ENCODE measurements at regions not wholly inside any gene's neighbourhood (a gene's known extent, or its start where the extent isn't known, plus 50 kb on each side); places are given as distances from the start of the nearest gene placed in this dataset.

DNA sequence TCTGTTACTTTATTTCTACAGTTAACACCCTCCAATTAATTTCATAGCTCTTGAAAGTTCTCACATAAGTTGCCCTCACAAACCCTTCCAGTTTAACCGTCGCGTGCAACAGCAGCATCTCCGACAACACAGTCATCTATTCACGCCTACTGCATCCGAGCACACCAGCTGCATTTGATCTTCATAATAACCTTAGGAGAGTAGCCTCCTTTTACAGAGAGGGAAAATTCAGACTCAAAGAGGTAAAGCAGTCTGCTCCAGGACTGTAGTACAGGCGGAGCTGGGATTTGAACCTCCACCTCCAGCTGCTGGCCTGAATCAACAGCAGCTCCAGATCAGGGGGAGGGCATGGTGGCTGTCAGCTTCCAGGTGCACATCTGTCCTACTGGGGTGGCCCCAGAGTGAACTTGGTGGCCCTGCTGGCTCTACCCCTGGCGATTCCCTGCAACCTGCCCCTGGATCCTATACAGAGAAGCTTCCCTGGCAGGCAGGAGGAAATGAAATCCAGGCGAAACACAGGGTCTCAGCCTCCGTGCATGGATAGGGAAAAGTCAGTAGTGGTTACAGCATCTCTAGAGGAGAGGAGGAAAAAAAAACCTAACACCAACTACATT is 71.6 kb upstream of the UNC5A start:
- Histone ChIP-seq H4K20me1 (ENCODE audit: insufficient read depth, poor library complexity, severe bottlenecking) (no peaks in the 10 kb centered on the region), H3K79me2 (no peaks in the 10 kb centered on the region), H3K4me3 (no peak overlapping the region), H3K27ac (no peak overlapping the region), H3K9me2 (replicated peaks; ENCODE audit: insufficient read depth) (no peaks in the 10 kb centered on the region), H3K4me2 (no peak overlapping the region), H3K36me3 (replicated peaks; ENCODE audit: insufficient read depth, low read depth) (no peaks in the 10 kb centered on the region), H3K9me3 (ENCODE audit: low read depth) (no peaks in the 10 kb centered on the region), H2AFZ (no peak overlapping the region), H3K4me1 (ENCODE audit: insufficient read depth) (peaks cover 10% of the 10 kb centered on the region), H3K27me3 (peaks cover 43% of the 10 kb centered on the region)
- TF ChIP-seq CTCF (IDR thresholded peaks at IDR 0.05; ENCODE audit: poor library complexity) (no peak), EZH2phosphoT487 (IDR thresholded peaks at IDR 0.05; ENCODE audit: low read depth, severe bottlenecking, unreplicated experiment) (no peak), EZH2 (IDR thresholded peaks at IDR 0.05; ENCODE audit: borderline replicate concordance) (no peak)
- 86% methylated on average over 10 of the region's 10 CpGs for WGBS (ENCODE audit: low lambda C conversion rate, missing lambda C conversion rate)
- DNase-seq (ENCODE audit: low spot score), result no peak

DNA sequence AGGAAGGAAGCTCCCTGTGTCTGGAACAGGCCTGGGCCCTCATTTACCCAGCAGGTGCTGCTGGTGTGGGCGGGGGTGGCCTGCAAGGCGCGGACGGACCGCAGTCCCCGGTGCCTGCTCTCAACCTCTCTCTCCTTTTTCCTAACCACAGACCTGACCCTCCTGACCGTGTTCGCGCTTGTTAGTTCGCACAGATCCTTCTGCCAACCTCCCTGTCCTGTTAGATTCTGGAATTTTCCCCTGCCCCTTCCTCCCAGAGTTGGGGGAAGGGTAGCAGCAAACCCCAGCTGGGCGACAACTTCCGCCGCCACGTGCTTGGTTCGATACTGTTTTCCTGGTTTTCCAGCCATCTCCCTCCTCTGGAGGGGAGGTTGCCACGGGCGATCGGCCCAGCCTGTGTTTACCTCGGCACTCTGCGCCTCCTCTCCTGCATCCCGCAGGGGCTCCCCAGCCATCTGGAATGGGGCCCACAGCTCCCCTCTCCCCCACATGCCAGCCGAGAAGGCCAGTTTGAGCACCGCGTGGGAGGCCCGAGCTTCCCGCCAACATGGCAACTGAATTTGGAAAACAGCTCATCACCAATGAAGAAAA is 70.8 kb upstream of the UNC5A start:
- H2AFZ ChIP-seq, result no peak overlapping the region
- no peaks in the 10 kb centered on the region for H3K9me2 ChIP-seq (replicated peaks; ENCODE audit: insufficient read depth)
- no peaks in the 10 kb centered on the region for H3K79me2 ChIP-seq
- peaks cover 12% of the 10 kb centered on the region for H3K4me1 ChIP-seq (ENCODE audit: insufficient read depth)
- no peak overlapping the region for H3K4me3 ChIP-seq
- DNase-seq (ENCODE audit: low spot score), result no peak
- H3K36me3 ChIP-seq (replicated peaks; ENCODE audit: insufficient read depth, low read depth), result no peaks in the 10 kb centered on the region
- no peaks in the 10 kb centered on the region for H3K9me3 ChIP-seq (ENCODE audit: low read depth)
- H4K20me1 ChIP-seq (ENCODE audit: insufficient read depth, poor library complexity, severe bottlenecking), result no peaks in the 10 kb centered on the region
- H3K27me3 ChIP-seq, result peaks cover 51% of the 10 kb centered on the region
- WGBS (ENCODE audit: low lambda C conversion rate, missing lambda C conversion rate), result 55% methylated on average over 26 of the region's 26 CpGs
- H3K4me2 ChIP-seq, result no peak overlapping the region
- TF ChIP-seq EZH2 (IDR thresholded peaks at IDR 0.05; ENCODE audit: borderline replicate concordance) (no peak), CTCF (IDR thresholded peaks at IDR 0.05; ENCODE audit: poor library complexity) (no peak), EZH2phosphoT487 (IDR thresholded peaks at IDR 0.05; ENCODE audit: low read depth, severe bottlenecking, unreplicated experiment) (no peak)
- no peak overlapping the region for H3K27ac ChIP-seq

DNA sequence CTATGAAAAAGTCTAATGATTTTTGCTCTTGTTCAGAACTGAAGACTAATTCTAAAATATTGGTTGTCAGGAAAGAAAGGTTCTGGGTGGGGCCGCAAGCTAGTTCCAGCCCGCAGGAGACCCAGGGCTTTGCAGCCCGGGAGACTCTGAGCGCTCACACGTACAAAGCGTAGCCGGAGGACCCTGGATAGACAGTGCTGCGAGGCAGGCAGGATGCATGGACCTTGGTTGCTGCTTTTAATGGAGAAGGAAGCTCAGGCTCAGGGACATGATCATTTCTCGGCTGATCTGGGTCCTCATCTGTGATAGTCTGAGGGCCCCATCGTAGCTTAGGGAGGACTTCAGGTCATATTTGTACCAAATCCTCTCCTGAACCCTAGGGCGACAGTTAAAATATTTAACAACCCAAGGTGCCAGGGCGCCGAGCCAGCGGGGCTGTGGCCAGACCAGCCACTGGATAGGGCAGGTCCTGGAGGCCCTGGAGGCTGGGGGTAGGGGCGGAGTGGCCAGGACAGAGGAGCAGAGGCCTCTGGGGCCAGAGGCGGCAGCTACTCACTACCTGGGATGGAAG is 70.1 kb upstream of the UNC5A start:
- Histone ChIP-seq H3K27ac (no peak overlapping the region), H3K4me3 (no peak overlapping the region), H4K20me1 (ENCODE audit: insufficient read depth, poor library complexity, severe bottlenecking) (no peaks in the 10 kb centered on the region), H3K36me3 (replicated peaks; ENCODE audit: insufficient read depth, low read depth) (no peaks in the 10 kb centered on the region), H3K4me2 (no peak overlapping the region), H3K79me2 (no peaks in the 10 kb centered on the region), H3K9me3 (ENCODE audit: low read depth) (no peaks in the 10 kb centered on the region), H3K4me1 (ENCODE audit: insufficient read depth) (peaks cover 12% of the 10 kb centered on the region), H3K9me2 (replicated peaks; ENCODE audit: insufficient read depth) (no peaks in the 10 kb centered on the region), H2AFZ (no peak overlapping the region), H3K27me3 (peaks cover 58% of the 10 kb centered on the region)
- no peak for DNase-seq (ENCODE audit: low spot score)
- no peak for TF ChIP-seq EZH2phosphoT487 (IDR thresholded peaks at IDR 0.05; ENCODE audit: low read depth, severe bottlenecking, unreplicated experiment)
- TF ChIP-seq CTCF (IDR thresholded peaks at IDR 0.05; ENCODE audit: poor library complexity), result no peak
- WGBS (ENCODE audit: low lambda C conversion rate, missing lambda C conversion rate), result 84% methylated on average over 16 of the region's 16 CpGs
